Fibroblast of lung (primary cell): ENCODE measurements at regions not wholly inside any gene's neighbourhood (a gene's known extent, or its start where the extent isn't known, plus 50 kb on each side); places are given as distances from the start of the nearest gene placed in this dataset.

Experiments
- DNase-seq, 2 donors: peaks; one replicate each; pipeline versions ENCODE4 v3.0.0 to v3.0.0-alpha.2; 2010; ENCODE audit warnings: low read depth in 2 of 2
- H2AFZ ChIP-seq: 2 replicates; pipeline ENCODE4 v1.5.1; 2012; ENCODE audit warnings: low read length, control low read depth, inconsistent platforms
- H3K27ac ChIP-seq: 2 replicates; pipeline ENCODE4 v1.5.1; 2011; ENCODE audit warnings: low read length, control low read depth; ENCODE audit not compliant: insufficient read depth
- H3K27me3 ChIP-seq: 2 replicates; pipeline ENCODE4 v1.5.1; 2011; ENCODE audit warnings: mild to moderate bottlenecking, low read length; ENCODE audit not compliant: control insufficient read depth, insufficient read depth
- H3K36me3 ChIP-seq: 2 replicates; pipeline ENCODE4 v1.5.1; 2011; ENCODE audit warnings: low read length; ENCODE audit not compliant: control insufficient read depth, insufficient read depth
- H3K4me1 ChIP-seq: 2 replicates; pipeline ENCODE4 v1.5.1; 2011; ENCODE audit warnings: low read length; ENCODE audit not compliant: control insufficient read depth, insufficient read depth; ENCODE audit errors: extremely low read depth
- H3K4me2 ChIP-seq: 2 replicates; pipeline ENCODE4 v1.5.1; 2011; ENCODE audit warnings: low read length, control low read depth; ENCODE audit not compliant: insufficient read depth; ENCODE audit errors: extremely low read depth
- H3K4me3 ChIP-seq, 4 experiments: fragments of 200-600 bp in 1 of 4; sonication (generic) in 1 of 4; replicated peaks in 1 of 4; 2 replicates each; pipeline ENCODE4 v1.5.1; 2011 to 2016; ENCODE audit warnings: low read length in 4 of 4, low read depth in 3 of 4, mild to moderate bottlenecking in 3 of 4, control low read depth in 2 of 4, inconsistent platforms in 1 of 4, mixed read lengths in 1 of 4; ENCODE audit not compliant: insufficient read depth in 1 of 4; ENCODE audit errors: control extremely low read depth in 1 of 4
- H3K79me2 ChIP-seq: 2 replicates; pipeline ENCODE4 v1.5.1; 2012; ENCODE audit warnings: mild to moderate bottlenecking, low read length, inconsistent platforms; ENCODE audit not compliant: control insufficient read depth, insufficient read depth
- H3K9ac ChIP-seq: 2 replicates; pipeline ENCODE4 v1.5.1; 2011; ENCODE audit warnings: mild to moderate bottlenecking, low read length, control low read depth; ENCODE audit not compliant: insufficient read depth
- H3K9me3 ChIP-seq: 2 replicates; pipeline ENCODE4 v1.5.1; 2012; ENCODE audit warnings: low read depth, low read length; ENCODE audit not compliant: control insufficient read depth, insufficient read depth
- H4K20me1 ChIP-seq: 2 replicates; pipeline ENCODE4 v1.5.1; 2011; ENCODE audit warnings: low read length; ENCODE audit not compliant: control insufficient read depth, insufficient read depth; ENCODE audit errors: extremely low read depth
- EZH2 ChIP-seq: IDR thresholded peaks from 2 replicates; pipeline ENCODE4 v1.5.1; 2012; ENCODE audit warnings: low read length, control low read depth, mild to moderate bottlenecking; ENCODE audit errors: missing control alignments
- TF ChIP-seq, protein P1 (sequence below), 2 donors: IDR thresholded peaks in 1 of 2; conservative IDR thresholded peaks in 1 of 2; 1 replicate in 1 of 2; 2 replicates in 1 of 2; pipeline ENCODE4 v1.5.1; 2011 to 2012; ENCODE audit warnings: low read length in 2 of 2, control low read depth in 1 of 2, inconsistent platforms in 1 of 2, low read depth in 1 of 2, mild to moderate bottlenecking in 1 of 2

DNA sequence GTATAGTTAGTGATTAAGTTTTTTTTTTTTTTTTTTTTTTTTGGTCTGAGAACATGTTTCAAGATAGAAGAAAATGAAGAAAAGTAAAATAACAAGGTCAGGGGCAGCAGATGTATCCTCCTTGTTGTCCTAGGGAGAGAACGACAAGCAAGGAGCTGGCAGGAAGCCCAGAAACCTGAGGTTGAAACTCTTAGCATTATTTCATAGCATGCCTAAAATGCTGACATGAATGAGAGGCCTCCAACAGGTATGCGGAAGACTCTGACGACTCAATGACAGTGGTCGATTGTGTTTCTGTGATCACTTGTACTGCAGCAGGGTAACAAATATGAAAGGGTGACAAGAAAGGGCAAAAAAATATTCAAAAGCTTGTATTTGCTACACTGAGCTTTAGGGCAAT lies 415.9 kb downstream of the PLA2G4A start:
- peak in 1 of 2 donors; percentile 33 for DNase-seq
- TF ChIP-seq, protein P1, sequence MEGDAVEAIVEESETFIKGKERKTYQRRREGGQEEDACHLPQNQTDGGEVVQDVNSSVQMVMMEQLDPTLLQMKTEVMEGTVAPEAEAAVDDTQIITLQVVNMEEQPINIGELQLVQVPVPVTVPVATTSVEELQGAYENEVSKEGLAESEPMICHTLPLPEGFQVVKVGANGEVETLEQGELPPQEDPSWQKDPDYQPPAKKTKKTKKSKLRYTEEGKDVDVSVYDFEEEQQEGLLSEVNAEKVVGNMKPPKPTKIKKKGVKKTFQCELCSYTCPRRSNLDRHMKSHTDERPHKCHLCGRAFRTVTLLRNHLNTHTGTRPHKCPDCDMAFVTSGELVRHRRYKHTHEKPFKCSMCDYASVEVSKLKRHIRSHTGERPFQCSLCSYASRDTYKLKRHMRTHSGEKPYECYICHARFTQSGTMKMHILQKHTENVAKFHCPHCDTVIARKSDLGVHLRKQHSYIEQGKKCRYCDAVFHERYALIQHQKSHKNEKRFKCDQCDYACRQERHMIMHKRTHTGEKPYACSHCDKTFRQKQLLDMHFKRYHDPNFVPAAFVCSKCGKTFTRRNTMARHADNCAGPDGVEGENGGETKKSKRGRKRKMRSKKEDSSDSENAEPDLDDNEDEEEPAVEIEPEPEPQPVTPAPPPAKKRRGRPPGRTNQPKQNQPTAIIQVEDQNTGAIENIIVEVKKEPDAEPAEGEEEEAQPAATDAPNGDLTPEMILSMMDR (conservative IDR thresholded peaks at IDR 0.05 in 1 of 2, IDR thresholded peaks at IDR 0.05 in 1 of 2; ENCODE audit: low read depth in 1 of 2, low read length in 2 of 2), result no peak
- no peak for TF ChIP-seq EZH2
- no peak overlapping the region for H3K4me3 ChIP-seq
- no peak overlapping the region for H3K9ac ChIP-seq
- H3K4me1 ChIP-seq, result no peaks in the 10 kb centered on the region
- H3K27ac ChIP-seq, result no peak overlapping the region
- H4K20me1 ChIP-seq, result no peaks in the 10 kb centered on the region
- no peaks in the 10 kb centered on the region for H3K36me3 ChIP-seq
- H3K79me2 ChIP-seq, result no peaks in the 10 kb centered on the region
- no peaks in the 10 kb centered on the region for H3K9me3 ChIP-seq
- no peak overlapping the region for H2AFZ ChIP-seq
- no peak overlapping the region for H3K4me2 ChIP-seq
- H3K27me3 ChIP-seq, result no peaks in the 10 kb centered on the region

- no peaks in the 10 kb centered on the region for H3K9me3 ChIP-seq
- no peak overlapping the region for H3K4me3 ChIP-seq
- H3K27me3 ChIP-seq, result no peaks in the 10 kb centered on the region
- no peaks in the 10 kb centered on the region for H3K79me2 ChIP-seq
- no peak overlapping the region for H3K4me2 ChIP-seq
- no peak overlapping the region for H2AFZ ChIP-seq
- no peak for DNase-seq
- H3K36me3 ChIP-seq, result no peaks in the 10 kb centered on the region
- no peak overlapping the region for H3K9ac ChIP-seq
- H4K20me1 ChIP-seq, result no peaks in the 10 kb centered on the region
- no peak overlapping the region for H3K27ac ChIP-seq
- H3K4me1 ChIP-seq, result no peaks in the 10 kb centered on the region
- TF ChIP-seq, protein P1 (conservative IDR thresholded peaks at IDR 0.05 in 1 of 2, IDR thresholded peaks at IDR 0.05 in 1 of 2; ENCODE audit: low read depth in 1 of 2, low read length in 2 of 2), result no peak
- TF ChIP-seq EZH2, result no peak
Observed at GRCh38 chr1:187245201-187245600, 416.5 kb downstream of the PLA2G4A start.

GRCh38 chr1:187249196-187249595 lies 420.4 kb downstream of the PLA2G4A start:
- Histone ChIP-seq H3K9ac (no peak overlapping the region), H3K4me3 (no peak overlapping the region), H3K27ac (no peak overlapping the region), H3K4me2 (no peak overlapping the region), H4K20me1 (no peaks in the 10 kb centered on the region), H3K9me3 (no peaks in the 10 kb centered on the region), H2AFZ (no peak overlapping the region), H3K36me3 (no peaks in the 10 kb centered on the region), H3K79me2 (no peaks in the 10 kb centered on the region), H3K4me1 (no peaks in the 10 kb centered on the region), H3K27me3 (no peaks in the 10 kb centered on the region)
- DNase-seq, result no peak
- TF ChIP-seq EZH2, result no peak
- TF ChIP-seq, protein P1 (conservative IDR thresholded peaks at IDR 0.05 in 1 of 2, IDR thresholded peaks at IDR 0.05 in 1 of 2; ENCODE audit: low read depth in 1 of 2, low read length in 2 of 2), result no peak
